Central memory CD8-positive, alpha-beta T cell (primary cell): ENCODE measurements at regions not wholly inside any gene's neighbourhood (a gene's known extent, or its start where the extent isn't known, plus 50 kb on each side); places are given as distances from the start of the nearest gene placed in this dataset.

Experiments used
- ATAC-seq: fragments of 150-1000 bp; cut with Tn5 transposase; replicated peaks from 2 replicates; pipeline ENCODE4 v1.10.0; 2022; ENCODE audit warnings: mild to moderate bottlenecking, moderate FRiP score, moderate number of reproducible peaks; ENCODE audit not compliant: poor library complexity, severe bottlenecking; ENCODE audit errors: extremely low read depth
- DNase-seq, 2 donors: peaks; one replicate each; pipeline ENCODE4 v3.0.0; 2021; ENCODE audit warnings: low spot score in 2 of 2
- H3K27ac Mint-ChIP-seq: one replicate; pipeline ENCODE4 v1.8.0; 2022; ENCODE audit warnings: low read depth, mild to moderate bottlenecking, moderate library complexity, mixed read lengths
- H3K27me3 Mint-ChIP-seq: one replicate; pipeline ENCODE4 v1.8.0; 2022; ENCODE audit warnings: mixed read lengths
- H3K36me3 Mint-ChIP-seq: one replicate; pipeline ENCODE4 v1.8.0; 2022; ENCODE audit warnings: mild to moderate bottlenecking, moderate library complexity, mixed read lengths; ENCODE audit not compliant: insufficient read depth
- H3K4me1 Mint-ChIP-seq: one replicate; pipeline ENCODE4 v1.8.0; 2022; ENCODE audit warnings: mixed read lengths
- H3K4me3 Mint-ChIP-seq: one replicate; pipeline ENCODE4 v1.8.0; 2022; ENCODE audit warnings: mild to moderate bottlenecking, moderate library complexity, mixed read lengths
- H3K9me3 Mint-ChIP-seq: one replicate; pipeline ENCODE4 v1.8.0; 2022; ENCODE audit warnings: mixed read lengths

GRCh38 chrX:13899607-13900006 lies 82.7 kb upstream of the GPM6B start:
- no peaks in the 10 kb centered on the region for H3K4me1 Mint-ChIP-seq

GRCh38 chrX:13898603-13899002 lies 81.7 kb upstream of the GPM6B start:
- Mint-ChIP-seq H3K27me3 (peaks cover 26% of the 10 kb centered on the region), H3K27ac (no peak overlapping the region), H3K4me3 (no peak overlapping the region), H3K36me3 (no peaks in the 10 kb centered on the region), H3K9me3 (no peaks in the 10 kb centered on the region), H3K4me1 (no peaks in the 10 kb centered on the region)
- no peak for DNase-seq
- no peak for ATAC-seq

More at GRCh38 chrX:13899607-13900006, 82.7 kb upstream of the GPM6B start:
- ATAC-seq: no peak
- H3K9me3 Mint-ChIP-seq: no peaks in the 10 kb centered on the region
- DNase-seq: no peak
- no peaks in the 10 kb centered on the region for H3K36me3 Mint-ChIP-seq
- H3K27ac Mint-ChIP-seq: no peak overlapping the region
- H3K27me3 Mint-ChIP-seq: peaks cover 26% of the 10 kb centered on the region
- H3K4me3 Mint-ChIP-seq: no peak overlapping the region

GRCh38 chrX:13898083-13898482 lies 81.2 kb upstream of the GPM6B start:
- Mint-ChIP-seq H3K4me1 (no peaks in the 10 kb centered on the region), H3K27ac (no peak overlapping the region), H3K9me3 (no peaks in the 10 kb centered on the region), H3K4me3 (no peak overlapping the region), H3K36me3 (no peaks in the 10 kb centered on the region), H3K27me3 (peaks cover 22% of the 10 kb centered on the region)
- DNase-seq: no peak
- ATAC-seq: no peak

- no peak overlapping the region for H3K27ac Mint-ChIP-seq
- ATAC-seq (no peak), DNase-seq (no peak)
- H3K27me3 Mint-ChIP-seq: peaks cover 17% of the 10 kb centered on the region
- no peak overlapping the region for H3K4me3 Mint-ChIP-seq
- no peaks in the 10 kb centered on the region for H3K4me1 Mint-ChIP-seq
- no peaks in the 10 kb centered on the region for H3K9me3 Mint-ChIP-seq
- no peaks in the 10 kb centered on the region for H3K36me3 Mint-ChIP-seq
Observed at GRCh38 chrX:13897566-13897965, 80.7 kb upstream of the GPM6B start.

GRCh38 chrX:13894888-13895565 lies 78.1 kb upstream of the GPM6B start:
- Mint-ChIP-seq H3K4me3 (no peak overlapping the region), H3K27ac (no peak overlapping the region)

GRCh38 chrX:13893826-13894225 lies 76.9 kb upstream of the GPM6B start:
- H3K4me3 Mint-ChIP-seq: no peak overlapping the region
- no peak for ATAC-seq
- H3K27me3 Mint-ChIP-seq: peaks cover 12% of the 10 kb centered on the region

More at GRCh38 chrX:13894888-13895565, 78.1 kb upstream of the GPM6B start:
- H3K4me1 Mint-ChIP-seq: no peaks in the 10 kb centered on the region
- no peak for ATAC-seq
- H3K36me3 Mint-ChIP-seq: no peaks in the 10 kb centered on the region
- peaks cover 12% of the 10 kb centered on the region for H3K27me3 Mint-ChIP-seq
- H3K9me3 Mint-ChIP-seq: no peaks in the 10 kb centered on the region
- DNase-seq: no peak

GRCh38 chrX:13892856-13893255 lies 76.0 kb upstream of the GPM6B start:
- no peaks in the 10 kb centered on the region for H3K9me3 Mint-ChIP-seq
- DNase-seq (no peak), ATAC-seq (no peak)
- no peak overlapping the region for H3K4me3 Mint-ChIP-seq
- no peaks in the 10 kb centered on the region for H3K4me1 Mint-ChIP-seq
- no peaks in the 10 kb centered on the region for H3K36me3 Mint-ChIP-seq
- peaks cover 10% of the 10 kb centered on the region for H3K27me3 Mint-ChIP-seq
- H3K27ac Mint-ChIP-seq: no peak overlapping the region

More at GRCh38 chrX:13893826-13894225, 76.9 kb upstream of the GPM6B start:
- Mint-ChIP-seq H3K36me3 (no peaks in the 10 kb centered on the region), H3K27ac (no peak overlapping the region), H3K4me1 (no peaks in the 10 kb centered on the region), H3K9me3 (no peaks in the 10 kb centered on the region)
- no peak for DNase-seq

GRCh38 chrX:13891377-13892140 lies 74.7 kb upstream of the GPM6B start:
- H3K27me3 Mint-ChIP-seq: no peaks in the 10 kb centered on the region
- H3K36me3 Mint-ChIP-seq: no peaks in the 10 kb centered on the region
- no peaks in the 10 kb centered on the region for H3K9me3 Mint-ChIP-seq
- no peak for DNase-seq
- H3K4me3 Mint-ChIP-seq: no peak overlapping the region
- no peaks in the 10 kb centered on the region for H3K4me1 Mint-ChIP-seq
- ATAC-seq: no peak
- no peak overlapping the region for H3K27ac Mint-ChIP-seq

- no peaks in the 10 kb centered on the region for H3K36me3 Mint-ChIP-seq
- H3K27ac Mint-ChIP-seq: no peak overlapping the region
- no peak for DNase-seq
- no peaks in the 10 kb centered on the region for H3K9me3 Mint-ChIP-seq
- no peaks in the 10 kb centered on the region for H3K4me1 Mint-ChIP-seq
- no peak for ATAC-seq
- no peak overlapping the region for H3K4me3 Mint-ChIP-seq
- no peaks in the 10 kb centered on the region for H3K27me3 Mint-ChIP-seq
Observed at GRCh38 chrX:13890806-13891205, 73.9 kb upstream of the GPM6B start.

- no peaks in the 10 kb centered on the region for H3K9me3 Mint-ChIP-seq
- H3K27ac Mint-ChIP-seq: no peak overlapping the region
- no peaks in the 10 kb centered on the region for H3K36me3 Mint-ChIP-seq
- no peak overlapping the region for H3K4me3 Mint-ChIP-seq
- no peak for DNase-seq
- H3K4me1 Mint-ChIP-seq: no peaks in the 10 kb centered on the region
- ATAC-seq: no peak
- no peaks in the 10 kb centered on the region for H3K27me3 Mint-ChIP-seq
Observed at GRCh38 chrX:13888284-13888683, 71.4 kb upstream of the GPM6B start.

GRCh38 chrX:13885591-13885990 lies 68.7 kb upstream of the GPM6B start:
- H3K9me3 Mint-ChIP-seq: no peaks in the 10 kb centered on the region
- H3K36me3 Mint-ChIP-seq: no peaks in the 10 kb centered on the region
- no peaks in the 10 kb centered on the region for H3K4me1 Mint-ChIP-seq
- no peak for ATAC-seq
- no peak overlapping the region for H3K27ac Mint-ChIP-seq
- no peak for DNase-seq
- no peaks in the 10 kb centered on the region for H3K27me3 Mint-ChIP-seq
- no peak overlapping the region for H3K4me3 Mint-ChIP-seq

- H3K27ac Mint-ChIP-seq: no peak overlapping the region
- no peaks in the 10 kb centered on the region for H3K36me3 Mint-ChIP-seq
- no peaks in the 10 kb centered on the region for H3K4me1 Mint-ChIP-seq
- H3K27me3 Mint-ChIP-seq: peaks cover 23% of the 10 kb centered on the region
- no peaks in the 10 kb centered on the region for H3K9me3 Mint-ChIP-seq
- DNase-seq (no peak), ATAC-seq (no peak)
- H3K4me3 Mint-ChIP-seq: no peak overlapping the region
Observed at GRCh38 chrX:13876652-13877051, 59.8 kb upstream of the GPM6B start.

- Mint-ChIP-seq H3K9me3 (no peaks in the 10 kb centered on the region), H3K36me3 (no peaks in the 10 kb centered on the region), H3K4me1 (no peaks in the 10 kb centered on the region), H3K27ac (no peak overlapping the region), H3K4me3 (no peak overlapping the region), H3K27me3 (peaks cover 28% of the 10 kb centered on the region)
- DNase-seq (no peak), ATAC-seq (no peak)
Observed at GRCh38 chrX:13875572-13875971, 58.7 kb upstream of the GPM6B start.
